ENCODE measurements at regions not wholly inside any gene's neighbourhood (a gene's known extent, or its start where the extent isn't known, plus 50 kb on each side); places are given as distances from the start of the nearest gene placed in this dataset.

DNA sequence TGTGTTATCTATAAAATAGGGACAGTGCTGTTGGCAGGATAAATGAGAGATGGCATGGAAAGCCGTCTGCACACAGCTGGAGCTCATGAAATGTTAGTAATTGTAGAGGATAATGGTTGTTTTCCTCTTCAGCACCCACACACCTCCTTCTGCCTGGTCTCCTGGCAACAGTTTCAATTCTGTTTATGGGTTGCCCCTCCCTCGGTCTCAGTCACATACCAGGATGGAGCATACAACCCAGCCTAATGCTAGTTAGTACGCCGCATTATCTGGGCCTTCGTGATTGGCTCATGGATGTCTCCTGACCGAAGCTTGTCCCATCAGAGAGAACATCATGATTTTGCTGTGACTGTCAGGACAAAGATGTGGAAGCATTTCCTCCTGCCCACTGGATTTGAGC is 126.2 kb upstream of the WSCD1 start:
- TF ChIP-seq TAF1 (IDR thresholded peaks at IDR 0.05; ENCODE audit: borderline replicate concordance, insufficient read depth, low read length) (no peak), FOXP2 (optimal IDR thresholded peaks at IDR 0.05; ENCODE audit: borderline replicate concordance, extremely low read depth, extremely low read length, insufficient read depth) (no peak)
- TF ChIP-seq, protein P1, sequence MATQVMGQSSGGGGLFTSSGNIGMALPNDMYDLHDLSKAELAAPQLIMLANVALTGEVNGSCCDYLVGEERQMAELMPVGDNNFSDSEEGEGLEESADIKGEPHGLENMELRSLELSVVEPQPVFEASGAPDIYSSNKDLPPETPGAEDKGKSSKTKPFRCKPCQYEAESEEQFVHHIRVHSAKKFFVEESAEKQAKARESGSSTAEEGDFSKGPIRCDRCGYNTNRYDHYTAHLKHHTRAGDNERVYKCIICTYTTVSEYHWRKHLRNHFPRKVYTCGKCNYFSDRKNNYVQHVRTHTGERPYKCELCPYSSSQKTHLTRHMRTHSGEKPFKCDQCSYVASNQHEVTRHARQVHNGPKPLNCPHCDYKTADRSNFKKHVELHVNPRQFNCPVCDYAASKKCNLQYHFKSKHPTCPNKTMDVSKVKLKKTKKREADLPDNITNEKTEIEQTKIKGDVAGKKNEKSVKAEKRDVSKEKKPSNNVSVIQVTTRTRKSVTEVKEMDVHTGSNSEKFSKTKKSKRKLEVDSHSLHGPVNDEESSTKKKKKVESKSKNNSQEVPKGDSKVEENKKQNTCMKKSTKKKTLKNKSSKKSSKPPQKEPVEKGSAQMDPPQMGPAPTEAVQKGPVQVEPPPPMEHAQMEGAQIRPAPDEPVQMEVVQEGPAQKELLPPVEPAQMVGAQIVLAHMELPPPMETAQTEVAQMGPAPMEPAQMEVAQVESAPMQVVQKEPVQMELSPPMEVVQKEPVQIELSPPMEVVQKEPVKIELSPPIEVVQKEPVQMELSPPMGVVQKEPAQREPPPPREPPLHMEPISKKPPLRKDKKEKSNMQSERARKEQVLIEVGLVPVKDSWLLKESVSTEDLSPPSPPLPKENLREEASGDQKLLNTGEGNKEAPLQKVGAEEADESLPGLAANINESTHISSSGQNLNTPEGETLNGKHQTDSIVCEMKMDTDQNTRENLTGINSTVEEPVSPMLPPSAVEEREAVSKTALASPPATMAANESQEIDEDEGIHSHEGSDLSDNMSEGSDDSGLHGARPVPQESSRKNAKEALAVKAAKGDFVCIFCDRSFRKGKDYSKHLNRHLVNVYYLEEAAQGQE (IDR thresholded peaks at IDR 0.05; ENCODE audit: insufficient read depth in 1 of 2, low read depth in 2 of 2, low read length in 2 of 2): no peak

DNA sequence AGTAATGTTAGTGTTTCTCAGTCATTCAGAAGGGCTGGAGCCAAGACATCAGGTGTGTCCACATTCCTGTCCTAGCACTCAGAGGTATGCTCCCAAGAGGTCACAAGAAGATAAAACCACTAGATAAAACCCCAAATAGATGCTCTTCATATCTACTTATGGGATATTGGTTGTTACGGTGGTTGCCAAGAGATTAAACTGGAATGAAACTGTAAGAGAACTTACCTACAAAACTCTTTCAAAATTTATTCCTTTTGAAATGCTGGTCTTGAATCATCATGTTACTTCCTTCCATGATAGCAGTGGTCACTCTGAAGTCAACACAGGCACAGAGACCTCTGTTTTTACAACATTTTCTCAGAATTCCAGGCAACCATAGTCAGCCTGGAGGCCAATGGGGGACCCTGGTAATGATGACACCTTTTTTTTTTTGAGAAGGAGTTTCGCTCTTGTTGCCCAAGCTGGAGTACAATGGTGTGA is 122.4 kb upstream of the WSCD1 start:
- no peak for TF ChIP-seq SIN3A (IDR thresholded peaks at IDR 0.05; ENCODE audit: borderline replicate concordance, insufficient read depth, low read length)
- TF ChIP-seq POLR2AphosphoS5 (IDR thresholded peaks at IDR 0.05; ENCODE audit: low read depth, low read length): no peak
- TF ChIP-seq, protein P1 (IDR thresholded peaks at IDR 0.05; ENCODE audit: insufficient read depth in 1 of 2, low read depth in 2 of 2, low read length in 2 of 2): no peak
- TF ChIP-seq FOXP2 (optimal IDR thresholded peaks at IDR 0.05; ENCODE audit: borderline replicate concordance, extremely low read depth, extremely low read length, insufficient read depth): no peak
- TF ChIP-seq TAF1 (IDR thresholded peaks at IDR 0.05; ENCODE audit: borderline replicate concordance, insufficient read depth, low read length): no peak

DNA sequence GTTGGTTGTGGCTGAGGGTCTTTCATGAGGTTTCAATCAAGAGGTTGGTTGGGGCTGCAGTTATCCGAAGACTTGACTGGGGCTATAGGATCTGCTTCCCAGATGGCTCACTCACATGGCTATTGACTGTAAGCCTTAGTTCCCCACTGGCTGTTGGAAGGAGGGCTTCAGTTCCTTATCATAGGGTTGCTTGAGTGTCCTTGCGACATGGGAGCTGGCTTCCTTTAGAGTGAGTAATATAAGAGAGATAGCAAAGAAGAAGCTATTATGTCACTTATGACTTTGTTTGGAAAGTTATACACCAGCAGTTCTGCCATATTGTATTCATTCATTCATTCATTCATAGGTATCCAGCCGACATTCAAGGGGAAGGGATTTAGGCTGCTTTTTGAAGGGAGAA is 121.4 kb upstream of the WSCD1 start:
- no peak for TF ChIP-seq FOXP2 (optimal IDR thresholded peaks at IDR 0.05; ENCODE audit: borderline replicate concordance, extremely low read depth, extremely low read length, insufficient read depth)
- TF ChIP-seq TAF1 (IDR thresholded peaks at IDR 0.05; ENCODE audit: borderline replicate concordance, insufficient read depth, low read length): no peak

GRCh38 chr17:5950878-5951277 is 119.3 kb upstream of the WSCD1 start:
- TF ChIP-seq POLR2AphosphoS5 (IDR thresholded peaks at IDR 0.05; ENCODE audit: low read depth, low read length): no peak
- TF ChIP-seq TAF1 (IDR thresholded peaks at IDR 0.05; ENCODE audit: borderline replicate concordance, insufficient read depth, low read length): no peak
- TF ChIP-seq SIN3A (IDR thresholded peaks at IDR 0.05; ENCODE audit: borderline replicate concordance, insufficient read depth, low read length): no peak
- TF ChIP-seq, protein P1 (IDR thresholded peaks at IDR 0.05; ENCODE audit: insufficient read depth in 1 of 2, low read depth in 2 of 2, low read length in 2 of 2): no peak
- TF ChIP-seq FOXP2 (optimal IDR thresholded peaks at IDR 0.05; ENCODE audit: borderline replicate concordance, extremely low read depth, extremely low read length, insufficient read depth): no peak

GRCh38 chr17:5951912-5952311 is 118.3 kb upstream of the WSCD1 start:
- TF ChIP-seq SIN3A (IDR thresholded peaks at IDR 0.05; ENCODE audit: borderline replicate concordance, insufficient read depth, low read length) (no peak), POLR2AphosphoS5 (IDR thresholded peaks at IDR 0.05; ENCODE audit: low read depth, low read length) (no peak), FOXP2 (optimal IDR thresholded peaks at IDR 0.05; ENCODE audit: borderline replicate concordance, extremely low read depth, extremely low read length, insufficient read depth) (no peak), TAF1 (IDR thresholded peaks at IDR 0.05; ENCODE audit: borderline replicate concordance, insufficient read depth, low read length) (no peak)
- TF ChIP-seq, protein P1 (IDR thresholded peaks at IDR 0.05; ENCODE audit: insufficient read depth in 1 of 2, low read depth in 2 of 2, low read length in 2 of 2): no peak
